ENCODE measurements at regions not wholly inside any gene's neighbourhood (a gene's known extent, or its start where the extent isn't known, plus 50 kb on each side); places are given as distances from the start of the nearest gene placed in this dataset.
"Not testable (repeated sequence)": the region's sequence is repeated elsewhere in the genome, so short reads cannot be mapped to it uniquely, and the experiment has no call there.

- DNase-seq (ENCODE audit: low read depth), result no peak
- Histone ChIP-seq H3K36me3 (ENCODE audit: control insufficient read depth, insufficient read depth, low read length) (no peaks in the 10 kb centered on the region), H3K4me3 (ENCODE audit: low read depth, low read length) (no peak overlapping the region), H3K27me3 (ENCODE audit: control insufficient read depth, insufficient read depth, low read length) (no peaks in the 10 kb centered on the region)
- no peak for FAIRE-seq
- no peak for TF ChIP-seq CTCF (IDR thresholded peaks at IDR 0.05; ENCODE audit: insufficient read depth, low read length, severe bottlenecking)
Measured at GRCh38 chr12:72162875-72163274, 109.3 kb upstream of the TRHDE start.

GRCh38 chr12:72168851-72169250, 103.3 kb upstream of the TRHDE start:
- DNase-seq (ENCODE audit: low read depth) (no peak), FAIRE-seq (no peak)
- no peak overlapping the region for H3K4me3 ChIP-seq (ENCODE audit: low read depth, low read length)
- H3K27me3 ChIP-seq (ENCODE audit: control insufficient read depth, insufficient read depth, low read length), result no peaks in the 10 kb centered on the region
- TF ChIP-seq CTCF (IDR thresholded peaks at IDR 0.05; ENCODE audit: insufficient read depth, low read length, severe bottlenecking), result no peak
- no peaks in the 10 kb centered on the region for H3K36me3 ChIP-seq (ENCODE audit: control insufficient read depth, insufficient read depth, low read length)

DNA sequence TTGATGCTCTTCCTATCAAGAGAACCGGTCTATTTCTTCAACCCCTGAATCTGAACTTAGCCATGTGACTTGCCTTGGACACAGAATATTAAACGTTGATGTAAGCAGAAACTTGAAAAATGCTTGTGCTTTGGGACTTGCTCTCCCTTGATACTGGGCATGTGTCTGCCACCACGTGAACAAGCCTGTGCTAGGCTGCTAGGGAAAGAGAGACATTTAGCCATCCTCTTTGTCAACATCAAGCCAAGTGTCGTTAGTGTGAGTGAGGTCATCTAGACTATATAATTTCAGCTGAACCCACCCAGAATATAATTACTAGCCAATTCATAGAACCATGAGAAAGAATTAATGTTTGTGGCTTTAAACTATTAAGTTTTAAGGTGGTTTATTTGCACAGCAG, 98.2 kb upstream of the TRHDE start:
- Histone ChIP-seq H3K4me3 (ENCODE audit: low read depth, low read length) (no peak overlapping the region), H3K27me3 (ENCODE audit: control insufficient read depth, insufficient read depth, low read length) (no peaks in the 10 kb centered on the region), H3K36me3 (ENCODE audit: control insufficient read depth, insufficient read depth, low read length) (no peaks in the 10 kb centered on the region)
- TF ChIP-seq CTCF (IDR thresholded peaks at IDR 0.05; ENCODE audit: insufficient read depth, low read length, severe bottlenecking), result no peak
- DNase-seq (ENCODE audit: low read depth) (no peak), FAIRE-seq (no peak)

DNA sequence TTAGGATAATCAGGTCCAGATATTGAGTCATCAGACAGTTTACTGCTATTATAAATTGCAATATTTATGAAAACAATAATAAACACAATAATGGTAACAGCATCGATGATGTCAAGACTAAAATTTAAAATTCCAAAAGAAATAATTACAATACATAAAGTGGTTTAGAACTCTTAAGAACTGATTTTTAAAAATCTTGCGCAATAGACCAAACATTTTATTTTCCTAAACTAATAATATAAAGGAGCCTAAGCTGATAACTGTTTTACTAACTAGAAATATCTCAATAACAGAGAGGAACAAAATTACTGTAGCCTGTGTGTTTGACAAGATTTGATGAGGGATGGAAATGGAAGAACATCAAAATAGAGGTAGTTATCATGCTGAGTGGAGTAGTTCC, 93.9 kb upstream of the TRHDE start:
- no peak for TF ChIP-seq CTCF (IDR thresholded peaks at IDR 0.05; ENCODE audit: insufficient read depth, low read length, severe bottlenecking)
- no peaks in the 10 kb centered on the region for H3K36me3 ChIP-seq (ENCODE audit: control insufficient read depth, insufficient read depth, low read length)
- no peaks in the 10 kb centered on the region for H3K27me3 ChIP-seq (ENCODE audit: control insufficient read depth, insufficient read depth, low read length)
- no peak for DNase-seq (ENCODE audit: low read depth)
- no peak for FAIRE-seq
- H3K4me3 ChIP-seq (ENCODE audit: low read depth, low read length), result no peak overlapping the region

DNA sequence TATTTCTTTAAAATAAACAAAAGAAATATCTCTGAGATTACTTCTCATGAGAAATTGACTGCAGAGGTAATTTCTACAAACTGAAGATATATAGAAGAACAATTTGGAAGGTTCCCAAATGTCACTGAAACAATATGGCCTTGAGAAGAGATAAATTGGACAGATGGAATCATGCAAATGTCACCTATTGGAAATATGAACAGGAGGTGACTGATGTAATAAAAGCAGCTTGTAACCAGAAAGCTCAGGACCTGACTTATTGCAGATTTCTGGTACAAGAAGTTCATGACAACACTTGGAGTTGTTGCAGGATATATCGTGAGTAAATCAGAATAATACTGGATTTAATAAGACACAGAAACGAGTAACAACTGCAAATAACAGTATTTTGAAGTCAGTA, 93.3 kb upstream of the TRHDE start:
- TF ChIP-seq CTCF (IDR thresholded peaks at IDR 0.05; ENCODE audit: insufficient read depth, low read length, severe bottlenecking), result no peak
- DNase-seq (ENCODE audit: low read depth) (no peak), FAIRE-seq (no peak)
- Histone ChIP-seq H3K36me3 (ENCODE audit: control insufficient read depth, insufficient read depth, low read length) (no peaks in the 10 kb centered on the region), H3K27me3 (ENCODE audit: control insufficient read depth, insufficient read depth, low read length) (no peaks in the 10 kb centered on the region), H3K4me3 (ENCODE audit: low read depth, low read length) (no peak overlapping the region)

GRCh38 chr12:72179841-72180240, 92.3 kb upstream of the TRHDE start:
- Histone ChIP-seq H3K36me3 (ENCODE audit: control insufficient read depth, insufficient read depth, low read length) (no peaks in the 10 kb centered on the region), H3K27me3 (ENCODE audit: control insufficient read depth, insufficient read depth, low read length) (no peaks in the 10 kb centered on the region), H3K4me3 (ENCODE audit: low read depth, low read length) (no peak overlapping the region)
- FAIRE-seq (no peak), DNase-seq (ENCODE audit: low read depth) (no peak)
- no peak for TF ChIP-seq CTCF (IDR thresholded peaks at IDR 0.05; ENCODE audit: insufficient read depth, low read length, severe bottlenecking)

GRCh38 chr12:72184971-72185533, 87.1 kb upstream of the TRHDE start:
- DNase-seq (ENCODE audit: low read depth); H3K4me3 ChIP-seq (ENCODE audit: low read depth, low read length); FAIRE-seq; H3K27me3 ChIP-seq (ENCODE audit: control insufficient read depth, insufficient read depth, low read length); H3K36me3 ChIP-seq (ENCODE audit: control insufficient read depth, insufficient read depth, low read length): not testable (repeated sequence)

Data from bronchial epithelial cell (primary cell).